Osteoblast (primary cell): ENCODE measurements at regions not wholly inside any gene's neighbourhood (a gene's known extent, or its start where the extent isn't known, plus 50 kb on each side); places are given as distances from the start of the nearest gene placed in this dataset.
"Not testable (repeated sequence)": the region's sequence is repeated elsewhere in the genome, so short reads cannot be mapped to it uniquely, and the experiment has no call there.

Experiments used
- DNase-seq: peaks from one replicate; pipeline ENCODE4 v3.0.0; 2011; ENCODE audit warnings: low spot score, mixed read lengths; ENCODE audit not compliant: insufficient read length; ENCODE audit errors: missing footprints
- H2AFZ ChIP-seq: 2 replicates; pipeline ENCODE4 v1.6.0; 2011; ENCODE audit warnings: mild to moderate bottlenecking, low read length
- H3K27ac ChIP-seq: 2 replicates; pipeline ENCODE4 v1.5.1; 2011; ENCODE audit warnings: mild to moderate bottlenecking, low read depth, low read length, moderate library complexity
- H3K27me3 ChIP-seq: 2 replicates; pipeline ENCODE4 v1.6.0; 2012; ENCODE audit warnings: mild to moderate bottlenecking, control low read depth, inconsistent platforms, low read length, moderate library complexity; ENCODE audit not compliant: insufficient read depth
- H3K36me3 ChIP-seq: 2 replicates; pipeline ENCODE4 v1.5.1; 2011; ENCODE audit warnings: mild to moderate bottlenecking, low read length, control low read depth, moderate library complexity; ENCODE audit not compliant: insufficient read depth
- H3K4me1 ChIP-seq: 2 replicates; pipeline ENCODE4 v1.5.1; 2011; ENCODE audit warnings: mild to moderate bottlenecking, low read length, control low read depth, moderate library complexity; ENCODE audit not compliant: insufficient read depth
- H3K4me2 ChIP-seq: 2 replicates; pipeline ENCODE4 v1.6.0; 2011; ENCODE audit warnings: mild to moderate bottlenecking, low read length; ENCODE audit not compliant: insufficient read depth
- H3K4me3 ChIP-seq: fragments of 200-600 bp; sonication (generic); 3 replicates; pipeline ENCODE4 v1.5.1; 2012; ENCODE audit warnings: mild to moderate bottlenecking, low read length, inconsistent platforms; ENCODE audit not compliant: insufficient read depth
- H3K79me2 ChIP-seq: 2 replicates; pipeline ENCODE4 v1.6.0; 2012; ENCODE audit warnings: mild to moderate bottlenecking, low read length, control low read depth, inconsistent platforms; ENCODE audit not compliant: insufficient read depth
- H3K9me3 ChIP-seq: 2 replicates; pipeline ENCODE4 v1.5.1; 2011; ENCODE audit warnings: low read depth, low read length, control low read depth
- H4K20me1 ChIP-seq: 2 replicates; pipeline ENCODE4 v1.6.0; 2012; ENCODE audit warnings: mild to moderate bottlenecking, low read length, control low read depth; ENCODE audit not compliant: insufficient read depth
- TF ChIP-seq, protein P1 (sequence below): IDR thresholded peaks from 2 replicates; pipeline ENCODE4 v1.5.1; 2011; ENCODE audit warnings: mild to moderate bottlenecking, low read depth, low read length, moderate library complexity; ENCODE audit errors: extremely low read depth

DNA sequence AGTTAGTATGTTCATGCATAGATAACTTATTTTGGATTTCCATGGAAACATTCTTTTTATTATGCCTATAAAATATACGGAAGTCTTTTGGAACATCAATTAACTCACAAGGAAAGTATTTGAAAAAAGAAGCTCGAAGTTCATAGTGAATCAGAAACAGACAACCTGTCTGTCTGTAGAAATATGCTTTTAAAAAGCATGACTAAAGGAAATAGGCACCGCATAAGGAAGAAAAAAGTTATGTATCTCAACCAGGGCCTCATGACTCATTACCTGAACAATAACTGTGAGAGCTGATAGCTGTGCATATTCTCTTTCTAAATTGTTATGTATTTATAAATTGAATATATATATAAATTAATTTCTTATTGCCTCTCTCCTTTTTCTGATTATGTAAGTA is 324.1 kb downstream of the TLL1 start:
- Histone ChIP-seq H3K4me2 (no peak overlapping the region), H3K27me3 (no peaks in the 10 kb centered on the region), H3K9me3 (no peaks in the 10 kb centered on the region), H3K36me3 (no peaks in the 10 kb centered on the region), H3K4me3 (no peak overlapping the region), H4K20me1 (no peaks in the 10 kb centered on the region), H2AFZ (no peak overlapping the region), H3K79me2 (no peaks in the 10 kb centered on the region), H3K27ac (no peak overlapping the region), H3K4me1 (no peaks in the 10 kb centered on the region)
- no peak for DNase-seq
- TF ChIP-seq, protein P1, sequence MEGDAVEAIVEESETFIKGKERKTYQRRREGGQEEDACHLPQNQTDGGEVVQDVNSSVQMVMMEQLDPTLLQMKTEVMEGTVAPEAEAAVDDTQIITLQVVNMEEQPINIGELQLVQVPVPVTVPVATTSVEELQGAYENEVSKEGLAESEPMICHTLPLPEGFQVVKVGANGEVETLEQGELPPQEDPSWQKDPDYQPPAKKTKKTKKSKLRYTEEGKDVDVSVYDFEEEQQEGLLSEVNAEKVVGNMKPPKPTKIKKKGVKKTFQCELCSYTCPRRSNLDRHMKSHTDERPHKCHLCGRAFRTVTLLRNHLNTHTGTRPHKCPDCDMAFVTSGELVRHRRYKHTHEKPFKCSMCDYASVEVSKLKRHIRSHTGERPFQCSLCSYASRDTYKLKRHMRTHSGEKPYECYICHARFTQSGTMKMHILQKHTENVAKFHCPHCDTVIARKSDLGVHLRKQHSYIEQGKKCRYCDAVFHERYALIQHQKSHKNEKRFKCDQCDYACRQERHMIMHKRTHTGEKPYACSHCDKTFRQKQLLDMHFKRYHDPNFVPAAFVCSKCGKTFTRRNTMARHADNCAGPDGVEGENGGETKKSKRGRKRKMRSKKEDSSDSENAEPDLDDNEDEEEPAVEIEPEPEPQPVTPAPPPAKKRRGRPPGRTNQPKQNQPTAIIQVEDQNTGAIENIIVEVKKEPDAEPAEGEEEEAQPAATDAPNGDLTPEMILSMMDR, result no peak

DNA sequence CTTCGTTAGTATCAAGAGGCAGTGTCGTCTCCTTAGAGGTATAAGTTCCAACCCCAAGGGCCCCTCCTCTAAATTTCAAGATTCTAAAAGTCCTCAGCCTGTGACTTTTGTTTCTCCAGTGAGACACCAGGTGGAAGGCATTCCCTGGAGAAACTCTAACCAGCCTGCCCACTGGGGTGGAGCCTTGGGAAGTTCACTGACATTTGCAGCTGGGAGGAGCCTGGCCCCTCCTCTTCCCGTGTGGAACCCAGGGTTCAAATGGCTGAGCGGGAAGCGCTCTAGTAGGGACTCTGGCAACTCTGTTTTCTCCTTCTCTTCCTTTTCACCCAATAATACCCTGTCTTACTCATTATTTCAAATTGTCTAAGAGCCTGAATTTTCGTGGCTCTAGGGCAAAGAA is 325.0 kb downstream of the TLL1 start:
- TF ChIP-seq, protein P1, result no peak
- Histone ChIP-seq H3K9me3 (no peaks in the 10 kb centered on the region), H3K27ac (no peak overlapping the region), H3K27me3 (no peaks in the 10 kb centered on the region), H3K4me3 (no peak overlapping the region), H3K36me3 (no peaks in the 10 kb centered on the region), H4K20me1 (no peaks in the 10 kb centered on the region), H2AFZ (no peak overlapping the region), H3K4me1 (no peaks in the 10 kb centered on the region), H3K4me2 (no peak overlapping the region), H3K79me2 (no peaks in the 10 kb centered on the region)
- DNase-seq, result no peak

DNA sequence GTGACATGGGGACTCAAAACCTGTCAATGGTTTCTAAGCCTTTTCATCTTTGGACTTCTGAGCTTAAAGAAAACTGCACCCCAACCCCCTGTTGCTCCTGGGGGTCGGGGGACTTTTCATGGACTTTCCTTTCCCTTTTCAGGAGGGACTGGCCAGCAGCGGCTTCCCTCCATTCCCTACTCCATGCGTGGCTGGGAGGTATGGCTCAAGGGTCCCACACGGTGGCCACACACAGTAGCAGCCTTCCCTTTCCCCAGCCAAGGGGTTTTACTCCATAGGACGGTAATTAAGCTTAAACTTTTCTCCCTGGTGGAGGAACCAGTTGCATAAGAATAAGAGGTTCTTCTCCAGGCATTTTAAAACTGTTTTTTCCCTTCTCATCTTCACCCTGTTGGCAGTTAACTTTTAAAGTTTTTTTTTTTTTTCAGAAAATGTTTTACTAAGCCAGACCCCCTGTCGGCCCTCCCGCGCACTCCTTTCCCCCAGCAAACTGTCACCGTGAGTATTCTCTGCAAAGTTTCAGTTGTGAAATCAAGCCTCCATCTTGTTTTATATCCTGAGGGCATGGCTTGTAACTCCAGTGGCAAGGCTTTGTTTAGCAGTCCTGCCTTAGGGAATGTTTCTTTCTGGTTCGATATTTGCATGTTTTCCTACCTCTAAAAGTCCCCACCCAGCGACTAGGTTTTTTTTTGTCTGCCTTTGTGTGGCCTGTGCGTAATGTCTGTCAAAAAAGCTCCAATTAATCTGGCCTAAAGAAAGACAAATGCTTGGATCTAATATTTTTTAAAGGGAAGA is 325.7 kb downstream of the TLL1 start:
- H3K79me2 ChIP-seq, result no peaks in the 10 kb centered on the region
- TF ChIP-seq, protein P1, result no peak
- no peaks in the 10 kb centered on the region for H3K36me3 ChIP-seq
- no peaks in the 10 kb centered on the region for H3K9me3 ChIP-seq
- no peak overlapping the region for H2AFZ ChIP-seq
- no peaks in the 10 kb centered on the region for H4K20me1 ChIP-seq
- no peaks in the 10 kb centered on the region for H3K27me3 ChIP-seq
- no peak overlapping the region for H3K4me2 ChIP-seq
- no peak for DNase-seq
- H3K27ac ChIP-seq, result no peak overlapping the region
- H3K4me1 ChIP-seq, result no peaks in the 10 kb centered on the region
- H3K4me3 ChIP-seq, result no peak overlapping the region

DNA sequence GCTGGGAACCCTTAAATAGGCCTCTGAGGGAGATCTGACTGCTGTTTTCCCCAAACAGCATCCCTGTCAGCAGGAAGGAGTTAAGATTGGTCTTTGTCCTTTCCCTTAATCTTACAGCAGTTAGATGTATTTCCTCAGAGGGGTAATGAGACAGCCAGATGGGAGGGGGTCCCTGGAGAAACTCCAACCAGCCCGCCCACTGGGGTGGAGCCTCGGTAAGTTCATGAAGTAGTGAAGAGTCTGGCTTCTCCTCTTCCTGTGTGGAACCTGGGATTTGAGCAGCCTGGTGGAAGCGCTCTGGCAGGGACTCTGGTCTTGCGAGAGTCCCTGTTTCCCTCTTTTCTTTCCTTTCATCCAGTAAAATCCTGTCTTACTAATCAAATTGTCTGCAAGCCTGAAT is 330.0 kb downstream of the TLL1 start:
- no peak overlapping the region for H3K27ac ChIP-seq
- no peak overlapping the region for H2AFZ ChIP-seq
- no peak overlapping the region for H3K4me3 ChIP-seq
- H3K9me3 ChIP-seq, result no peaks in the 10 kb centered on the region
- H4K20me1 ChIP-seq, result no peaks in the 10 kb centered on the region
- no peaks in the 10 kb centered on the region for H3K27me3 ChIP-seq
- no peak for DNase-seq
- H3K36me3 ChIP-seq, result no peaks in the 10 kb centered on the region
- TF ChIP-seq, protein P1, result no peak
- H3K4me2 ChIP-seq, result no peak overlapping the region
- no peaks in the 10 kb centered on the region for H3K4me1 ChIP-seq
- no peaks in the 10 kb centered on the region for H3K79me2 ChIP-seq

DNA sequence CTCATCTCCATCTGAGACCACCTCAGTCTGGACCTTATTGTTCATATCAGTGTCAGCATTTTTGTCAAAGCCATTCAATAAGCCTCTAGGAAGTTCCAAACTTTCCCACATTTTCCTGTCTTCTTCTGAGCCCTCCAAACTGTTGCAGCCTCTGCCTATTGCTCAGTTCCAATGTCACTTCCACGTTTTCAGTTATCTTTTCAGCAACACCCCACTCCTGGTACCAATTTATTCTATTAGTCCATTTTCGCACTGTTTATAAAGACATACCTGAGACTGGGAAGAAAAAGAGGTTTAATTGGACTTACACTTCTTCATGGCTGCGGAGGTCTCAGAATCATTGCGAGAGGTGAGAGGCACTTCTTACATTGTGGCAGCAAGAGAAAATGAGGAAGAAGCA is 339.3 kb downstream of the TLL1 start:
- H3K4me2 ChIP-seq, H3K27me3 ChIP-seq, H3K27ac ChIP-seq, H4K20me1 ChIP-seq, H3K79me2 ChIP-seq, H3K4me1 ChIP-seq, H3K9me3 ChIP-seq, H3K36me3 ChIP-seq, H2AFZ ChIP-seq, DNase-seq, H3K4me3 ChIP-seq: not testable (repeated sequence)
